ENCODE measurements at regions not wholly inside any gene's neighbourhood (a gene's known extent, or its start where the extent isn't known, plus 50 kb on each side); places are given as distances from the start of the nearest gene placed in this dataset.

DNA sequence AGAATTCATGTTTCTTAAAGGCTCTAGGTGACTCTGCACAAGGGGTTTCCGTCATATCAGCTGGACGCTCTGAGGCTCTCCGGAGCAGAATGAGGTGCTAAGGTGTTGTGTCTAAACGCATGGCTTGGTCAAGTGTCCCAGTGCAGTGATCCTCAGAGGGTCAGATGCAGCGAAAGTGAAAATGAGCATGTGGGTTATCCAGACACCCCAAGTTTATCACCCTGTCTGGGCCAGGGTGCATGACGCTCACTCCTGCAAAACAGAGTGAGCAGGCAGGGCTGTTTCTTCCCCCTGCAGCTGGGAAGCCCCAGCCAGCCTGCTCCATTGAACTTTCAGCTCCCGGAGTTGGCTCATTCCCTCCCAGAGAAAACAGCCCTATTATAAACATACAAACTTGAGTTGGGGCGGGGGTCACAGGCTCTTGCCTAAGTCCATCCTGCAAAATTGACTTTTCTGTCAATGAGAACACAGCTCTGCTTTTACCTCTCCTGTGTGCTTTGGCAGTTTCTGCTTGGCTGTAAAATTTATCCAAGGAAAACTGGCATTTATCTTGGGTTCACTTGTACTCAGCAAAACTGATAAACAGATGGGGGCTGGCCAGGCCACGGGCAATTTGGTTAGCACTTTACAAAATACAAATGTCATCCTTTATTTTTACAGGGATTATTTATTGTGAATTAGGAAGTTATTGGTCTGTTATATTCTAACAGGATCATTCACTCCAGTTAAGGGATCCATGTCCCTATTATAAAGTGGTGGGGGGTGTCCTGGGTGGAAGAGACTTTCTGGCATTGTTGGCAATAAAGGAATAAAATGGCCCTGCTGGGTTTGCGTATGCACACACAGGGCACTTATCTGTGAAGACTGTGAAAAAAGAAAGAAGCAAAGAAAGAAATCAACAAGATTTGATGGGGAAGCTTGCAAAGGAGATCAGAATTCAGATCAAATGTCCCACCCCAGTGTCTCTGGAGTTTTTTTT is 154.9 kb downstream of the FOXA2 start:
- TF ChIP-seq, protein P1, sequence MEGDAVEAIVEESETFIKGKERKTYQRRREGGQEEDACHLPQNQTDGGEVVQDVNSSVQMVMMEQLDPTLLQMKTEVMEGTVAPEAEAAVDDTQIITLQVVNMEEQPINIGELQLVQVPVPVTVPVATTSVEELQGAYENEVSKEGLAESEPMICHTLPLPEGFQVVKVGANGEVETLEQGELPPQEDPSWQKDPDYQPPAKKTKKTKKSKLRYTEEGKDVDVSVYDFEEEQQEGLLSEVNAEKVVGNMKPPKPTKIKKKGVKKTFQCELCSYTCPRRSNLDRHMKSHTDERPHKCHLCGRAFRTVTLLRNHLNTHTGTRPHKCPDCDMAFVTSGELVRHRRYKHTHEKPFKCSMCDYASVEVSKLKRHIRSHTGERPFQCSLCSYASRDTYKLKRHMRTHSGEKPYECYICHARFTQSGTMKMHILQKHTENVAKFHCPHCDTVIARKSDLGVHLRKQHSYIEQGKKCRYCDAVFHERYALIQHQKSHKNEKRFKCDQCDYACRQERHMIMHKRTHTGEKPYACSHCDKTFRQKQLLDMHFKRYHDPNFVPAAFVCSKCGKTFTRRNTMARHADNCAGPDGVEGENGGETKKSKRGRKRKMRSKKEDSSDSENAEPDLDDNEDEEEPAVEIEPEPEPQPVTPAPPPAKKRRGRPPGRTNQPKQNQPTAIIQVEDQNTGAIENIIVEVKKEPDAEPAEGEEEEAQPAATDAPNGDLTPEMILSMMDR (IDR thresholded peaks at IDR 0.05) = no peak
- TF ChIP-seq POLR2A (IDR thresholded peaks at IDR 0.05) = no peak
